ENCODE measurements at regions not wholly inside any gene's neighbourhood (a gene's known extent, or its start where the extent isn't known, plus 50 kb on each side); places are given as distances from the start of the nearest gene placed in this dataset.

DNA sequence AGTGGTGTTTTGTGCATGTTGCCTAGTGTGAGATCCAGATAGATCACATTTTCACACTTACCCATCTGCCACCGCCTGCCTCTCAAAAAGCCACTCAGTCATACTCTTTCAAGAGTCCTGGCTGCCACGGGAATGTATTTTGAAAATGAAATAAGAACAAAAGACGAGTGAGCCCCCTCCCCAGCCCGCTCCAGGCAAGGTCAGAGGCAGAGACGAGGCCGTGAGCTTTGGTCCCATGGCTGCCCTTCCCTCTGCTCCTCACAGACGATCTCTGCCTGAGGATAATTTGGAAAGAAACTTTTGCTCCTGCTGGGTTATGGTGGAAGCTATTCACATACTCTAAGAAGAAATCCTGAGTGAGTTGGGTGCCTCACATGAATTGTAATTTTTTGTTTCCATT is 924.3 kb downstream of the BCL11B start:
- TF ChIP-seq, protein P1, sequence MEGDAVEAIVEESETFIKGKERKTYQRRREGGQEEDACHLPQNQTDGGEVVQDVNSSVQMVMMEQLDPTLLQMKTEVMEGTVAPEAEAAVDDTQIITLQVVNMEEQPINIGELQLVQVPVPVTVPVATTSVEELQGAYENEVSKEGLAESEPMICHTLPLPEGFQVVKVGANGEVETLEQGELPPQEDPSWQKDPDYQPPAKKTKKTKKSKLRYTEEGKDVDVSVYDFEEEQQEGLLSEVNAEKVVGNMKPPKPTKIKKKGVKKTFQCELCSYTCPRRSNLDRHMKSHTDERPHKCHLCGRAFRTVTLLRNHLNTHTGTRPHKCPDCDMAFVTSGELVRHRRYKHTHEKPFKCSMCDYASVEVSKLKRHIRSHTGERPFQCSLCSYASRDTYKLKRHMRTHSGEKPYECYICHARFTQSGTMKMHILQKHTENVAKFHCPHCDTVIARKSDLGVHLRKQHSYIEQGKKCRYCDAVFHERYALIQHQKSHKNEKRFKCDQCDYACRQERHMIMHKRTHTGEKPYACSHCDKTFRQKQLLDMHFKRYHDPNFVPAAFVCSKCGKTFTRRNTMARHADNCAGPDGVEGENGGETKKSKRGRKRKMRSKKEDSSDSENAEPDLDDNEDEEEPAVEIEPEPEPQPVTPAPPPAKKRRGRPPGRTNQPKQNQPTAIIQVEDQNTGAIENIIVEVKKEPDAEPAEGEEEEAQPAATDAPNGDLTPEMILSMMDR (IDR thresholded peaks at IDR 0.05) = no peak
- TF ChIP-seq POLR2A (IDR thresholded peaks at IDR 0.05) = no peak
- TF ChIP-seq POLR2AphosphoS5 (IDR thresholded peaks at IDR 0.05) = no peak

All from breast epithelium (tissue), 3 donors.